ENCODE measurements at regions not wholly inside any gene's neighbourhood (a gene's known extent, or its start where the extent isn't known, plus 50 kb on each side); places are given as distances from the start of the nearest gene placed in this dataset.

- TF ChIP-seq, protein P1, sequence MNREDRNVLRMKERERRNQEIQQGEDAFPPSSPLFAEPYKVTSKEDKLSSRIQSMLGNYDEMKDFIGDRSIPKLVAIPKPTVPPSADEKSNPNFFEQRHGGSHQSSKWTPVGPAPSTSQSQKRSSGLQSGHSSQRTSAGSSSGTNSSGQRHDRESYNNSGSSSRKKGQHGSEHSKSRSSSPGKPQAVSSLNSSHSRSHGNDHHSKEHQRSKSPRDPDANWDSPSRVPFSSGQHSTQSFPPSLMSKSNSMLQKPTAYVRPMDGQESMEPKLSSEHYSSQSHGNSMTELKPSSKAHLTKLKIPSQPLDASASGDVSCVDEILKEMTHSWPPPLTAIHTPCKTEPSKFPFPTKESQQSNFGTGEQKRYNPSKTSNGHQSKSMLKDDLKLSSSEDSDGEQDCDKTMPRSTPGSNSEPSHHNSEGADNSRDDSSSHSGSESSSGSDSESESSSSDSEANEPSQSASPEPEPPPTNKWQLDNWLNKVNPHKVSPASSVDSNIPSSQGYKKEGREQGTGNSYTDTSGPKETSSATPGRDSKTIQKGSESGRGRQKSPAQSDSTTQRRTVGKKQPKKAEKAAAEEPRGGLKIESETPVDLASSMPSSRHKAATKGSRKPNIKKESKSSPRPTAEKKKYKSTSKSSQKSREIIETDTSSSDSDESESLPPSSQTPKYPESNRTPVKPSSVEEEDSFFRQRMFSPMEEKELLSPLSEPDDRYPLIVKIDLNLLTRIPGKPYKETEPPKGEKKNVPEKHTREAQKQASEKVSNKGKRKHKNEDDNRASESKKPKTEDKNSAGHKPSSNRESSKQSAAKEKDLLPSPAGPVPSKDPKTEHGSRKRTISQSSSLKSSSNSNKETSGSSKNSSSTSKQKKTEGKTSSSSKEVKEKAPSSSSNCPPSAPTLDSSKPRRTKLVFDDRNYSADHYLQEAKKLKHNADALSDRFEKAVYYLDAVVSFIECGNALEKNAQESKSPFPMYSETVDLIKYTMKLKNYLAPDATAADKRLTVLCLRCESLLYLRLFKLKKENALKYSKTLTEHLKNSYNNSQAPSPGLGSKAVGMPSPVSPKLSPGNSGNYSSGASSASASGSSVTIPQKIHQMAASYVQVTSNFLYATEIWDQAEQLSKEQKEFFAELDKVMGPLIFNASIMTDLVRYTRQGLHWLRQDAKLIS (CRISPR knock-in tag; IDR thresholded peaks at IDR 0.05): no peak
Observed at GRCh38 chr15:39504808-39505207, 76.1 kb upstream of the THBS1 start (continued).

GRCh38 chr15:39506146-39506545, 74.7 kb upstream of the THBS1 start:
- FAIRE-seq (no peak), ATAC-seq (no peak), DNase-seq (ENCODE audit: low spot score) (no peak)
- no peak overlapping the region for H3K4me2 ChIP-seq (ENCODE audit: low read depth, low read length)
- ChIA-PET POLR2A (no interaction called here), CTCF (ENCODE audit: low intra/inter-chr PET ratio, low total read pairs) (no interaction called here)
- no peaks in the 10 kb centered on the region for H3K9me3 ChIP-seq (ENCODE audit: low read length)
- H3K9ac ChIP-seq (ENCODE audit: insufficient read depth, low read depth, low read length): no peak overlapping the region
- no peak overlapping the region for H2AFZ ChIP-seq (ENCODE audit: low read length)
- no peaks in the 10 kb centered on the region for H3K36me3 ChIP-seq (replicated peaks in 1 of 2; ENCODE audit: control insufficient read depth in 1 of 2, insufficient read depth in 2 of 2, low read length in 2 of 2)
- H3K4me1 ChIP-seq (ENCODE audit: insufficient read depth, low read length): no peaks in the 10 kb centered on the region
- H3K27me3 ChIP-seq (ENCODE audit: control insufficient read depth in 1 of 2, insufficient read depth in 2 of 2, low read length in 2 of 2): peaks cover 0 to 5% of the 10 kb centered on the region in 2 experiments; a peak in 2 of 5 replicates
- H3K79me2 ChIP-seq (ENCODE audit: insufficient read depth, low read length): no peaks in the 10 kb centered on the region
- BruUV-seq (replicated peaks): no TSS peak
- no peak for TF ChIP-seq LCORL (IDR thresholded peaks at IDR 0.05)
- TF ChIP-seq LCORL (CRISPR knock-in tag; IDR thresholded peaks at IDR 0.05): no peak
- TF ChIP-seq ZNF468 (CRISPR knock-in tag; IDR thresholded peaks at IDR 0.05): no peak
- no peak for TF ChIP-seq EED (CRISPR knock-in tag; IDR thresholded peaks at IDR 0.05)
- no peak for TF ChIP-seq MLX (CRISPR knock-in tag; IDR thresholded peaks at IDR 0.05)
- TF ChIP-seq TCF7 (IDR thresholded peaks at IDR 0.05; ENCODE audit: low read depth): no peak
- TF ChIP-seq GZF1 (CRISPR knock-in tag; IDR thresholded peaks at IDR 0.05): no peak
- intact Hi-C loops (cut with micrococcal nuclease; ENCODE audit: unreplicated experiment): no loop called here
- 0% methylated on average over 1 of the region's 1 CpG for WGBS (ENCODE audit: low lambda C conversion rate)
- H3K4me3 ChIP-seq (replicated peaks in 1 of 3; ENCODE audit: insufficient read depth in 1 of 3, low read depth in 2 of 3, low read length in 3 of 3): no peak overlapping the region
- H4K20me1 ChIP-seq (ENCODE audit: insufficient read depth, low read length): no peaks in the 10 kb centered on the region
- in situ Hi-C loops (cut with HindIII; ENCODE audit: extremely low pct_ligation_motif_present, low pct_unique_long_range_greater_than_20kb): no loop called here
- H3K27ac ChIP-seq (ENCODE audit: extremely low read length, insufficient read depth, low read length): no peak overlapping the region
